ENCODE measurements at regions not wholly inside any gene's neighbourhood (a gene's known extent, or its start where the extent isn't known, plus 50 kb on each side); places are given as distances from the start of the nearest gene placed in this dataset.

- TF ChIP-seq CTCF (IDR thresholded peaks at IDR 0.05) (no peak), ZFX (IDR thresholded peaks at IDR 0.05; ENCODE audit: borderline replicate concordance) (no peak)
- no peak overlapping the region for H3K27ac ChIP-seq
These were observed 384.9 kb upstream of the RARB start for GRCh38 chr3:25043177-25043576.

GRCh38 chr3:25043749-25044148 is 384.3 kb upstream of the RARB start:
- no peak overlapping the region for H3K27ac ChIP-seq
- TF ChIP-seq CTCF (IDR thresholded peaks at IDR 0.05) = no peak
- no peak for TF ChIP-seq ZFX (IDR thresholded peaks at IDR 0.05; ENCODE audit: borderline replicate concordance)

GRCh38 chr3:25044762-25045710 is 383.0 kb upstream of the RARB start:
- no peak overlapping the region for H3K27ac ChIP-seq
- no peak for TF ChIP-seq ZFX (IDR thresholded peaks at IDR 0.05; ENCODE audit: borderline replicate concordance)
- no peak for TF ChIP-seq CTCF (IDR thresholded peaks at IDR 0.05)

- H3K27ac ChIP-seq = no peak overlapping the region
- TF ChIP-seq CTCF (IDR thresholded peaks at IDR 0.05) = no peak
- TF ChIP-seq ZFX (IDR thresholded peaks at IDR 0.05; ENCODE audit: borderline replicate concordance) = no peak
These were observed 380.9 kb upstream of the RARB start for GRCh38 chr3:25046911-25047771.

GRCh38 chr3:25049304-25049703 is 378.8 kb upstream of the RARB start:
- no peak for TF ChIP-seq CTCF (IDR thresholded peaks at IDR 0.05)
- TF ChIP-seq ZFX (IDR thresholded peaks at IDR 0.05; ENCODE audit: borderline replicate concordance) = no peak

GRCh38 chr3:25053360-25053759 is 374.7 kb upstream of the RARB start:
- TF ChIP-seq CTCF (IDR thresholded peaks at IDR 0.05) (no peak), ZFX (IDR thresholded peaks at IDR 0.05; ENCODE audit: borderline replicate concordance) (no peak)

More at GRCh38 chr3:25049304-25049703, 378.8 kb upstream of the RARB start:
- no peak overlapping the region for H3K27ac ChIP-seq

More at GRCh38 chr3:25053360-25053759, 374.7 kb upstream of the RARB start:
- no peak overlapping the region for H3K27ac ChIP-seq
